ENCODE measurements at regions not wholly inside any gene's neighbourhood (a gene's known extent, or its start where the extent isn't known, plus 50 kb on each side); places are given as distances from the start of the nearest gene placed in this dataset.

DNA sequence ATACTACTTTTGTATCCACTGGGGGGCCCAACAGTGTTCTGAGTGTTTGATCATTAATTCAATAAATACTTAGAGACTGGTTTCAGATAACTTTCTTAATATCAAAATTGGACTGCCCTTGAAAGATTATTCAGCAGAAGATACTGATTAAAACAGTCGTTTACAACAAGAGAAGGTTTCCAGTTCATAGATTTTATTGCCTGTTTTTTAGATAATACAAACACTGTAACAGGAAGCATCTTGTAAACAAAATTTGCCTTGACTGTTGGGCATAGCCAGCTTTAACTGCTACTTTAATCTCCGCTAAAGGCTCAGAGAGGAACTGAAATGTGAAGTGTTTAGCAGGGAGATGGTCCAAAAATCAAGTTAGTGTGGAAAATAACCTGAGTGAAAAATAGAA lies 1168.7 kb upstream of the NUDT12 start:
- no peak overlapping the region for H3K9ac ChIP-seq (ENCODE audit: low read length)
- no peaks in the 10 kb centered on the region for H4K20me1 ChIP-seq (ENCODE audit: control insufficient read depth, insufficient read depth, low read length, poor library complexity, severe bottlenecking)
- no peaks in the 10 kb centered on the region for H3K4me1 Mint-ChIP-seq
- no peaks in the 10 kb centered on the region for H3K27me3 ChIP-seq (replicated peaks in 1 of 4; ENCODE audit: control extremely low read depth in 1 of 4, control insufficient read depth in 3 of 4, insufficient read depth in 4 of 4, low read length in 3 of 4)
- no peak overlapping the region for H3K4me3 ChIP-seq (ENCODE audit: control extremely low read depth in 1 of 5, extremely low read depth in 1 of 5, insufficient read depth in 1 of 5, low read depth in 2 of 5, low read length in 4 of 5)
- WGBS (ENCODE audit: insufficient coverage) = no CpG with 5 or more reads among the region's 2 CpGs
- no peak overlapping the region for H3K27ac ChIP-seq (ENCODE audit: low read length in 2 of 2)
- ATAC-seq (ENCODE audit: low read depth) (no peak), DNase-seq (no peak)
- H3K27ac Mint-ChIP-seq = no peak overlapping the region
- no peaks in the 10 kb centered on the region for H3K79me2 ChIP-seq (ENCODE audit: control insufficient read depth, insufficient read depth, low read length)
- CTCF ChIA-PET = no interaction called here
- H3K4me2 ChIP-seq (replicated peaks; ENCODE audit: low read depth, low read length, poor library complexity, severe bottlenecking) = no peak overlapping the region
- no peaks in the 10 kb centered on the region for H3K27me3 Mint-ChIP-seq
- no peak overlapping the region for H2AFZ ChIP-seq (ENCODE audit: insufficient read depth, low read depth, low read length, poor library complexity, severe bottlenecking)
- TF ChIP-seq CTCF (IDR thresholded peaks at IDR 0.05) = no peak
- TF ChIP-seq EZH2 (IDR thresholded peaks at IDR 0.05; ENCODE audit: borderline replicate concordance, insufficient read depth, low read depth, low read length, poor library complexity, severe bottlenecking) = no peak
- H3K4me3 Mint-ChIP-seq = no peak overlapping the region
- intact Hi-C loops (cut with micrococcal nuclease) = no loop called here
- POLR2A ChIA-PET = no interaction called here
- H3K4me1 ChIP-seq (ENCODE audit: control insufficient read depth in 2 of 2, insufficient read depth in 2 of 2, low read length in 2 of 2) = no peaks in the 10 kb centered on the region
- no peaks in the 10 kb centered on the region for H3K36me3 ChIP-seq (replicated peaks in 1 of 2; ENCODE audit: control extremely low read depth in 1 of 2, control insufficient read depth in 1 of 2, extremely low read depth in 1 of 2, insufficient read depth in 2 of 2, low read length in 1 of 2)
- peaks cover 3% of the 10 kb centered on the region for H3K9me3 Mint-ChIP-seq (ENCODE audit: insufficient read depth)
- H3K9me3 ChIP-seq (ENCODE audit: control extremely low read depth in 1 of 3, control insufficient read depth in 2 of 3, insufficient read depth in 1 of 3, low read length in 2 of 3) = no peaks in the 10 kb centered on the region

DNA sequence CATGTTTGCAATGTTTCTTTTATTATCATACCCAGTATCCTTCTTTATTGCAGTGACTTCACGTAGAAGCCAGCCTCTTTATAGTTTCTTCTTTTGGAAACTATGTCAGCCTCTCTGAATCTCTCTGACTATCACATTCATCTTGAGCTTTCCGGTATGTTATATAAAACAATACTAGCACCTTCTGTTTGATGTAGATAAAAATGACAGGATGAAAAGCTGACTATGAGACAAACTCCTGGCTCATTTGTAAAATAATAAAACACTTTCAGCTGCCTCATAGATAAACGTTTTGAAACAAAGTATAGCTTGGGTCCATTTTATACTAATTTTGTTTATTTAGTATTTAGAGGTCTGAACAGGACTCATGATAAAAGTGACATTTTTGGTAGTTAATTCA lies 1145.4 kb upstream of the NUDT12 start:
- DNase-seq (no peak), ATAC-seq (ENCODE audit: low read depth) (no peak)
- Mint-ChIP-seq H3K27ac (no peak overlapping the region), H3K27me3 (no peaks in the 10 kb centered on the region), H3K9me3 (ENCODE audit: insufficient read depth) (peaks cover 3% of the 10 kb centered on the region), H3K4me1 (no peaks in the 10 kb centered on the region), H3K4me3 (no peak overlapping the region)
- H3K36me3 ChIP-seq (replicated peaks in 1 of 2; ENCODE audit: control extremely low read depth in 1 of 2, control insufficient read depth in 1 of 2, extremely low read depth in 1 of 2, insufficient read depth in 2 of 2, low read length in 1 of 2) = no peaks in the 10 kb centered on the region
- no peaks in the 10 kb centered on the region for H3K4me1 ChIP-seq (ENCODE audit: control insufficient read depth in 2 of 2, insufficient read depth in 2 of 2, low read length in 2 of 2)
- TF ChIP-seq CTCF (IDR thresholded peaks at IDR 0.05) (no peak), EZH2 (IDR thresholded peaks at IDR 0.05; ENCODE audit: borderline replicate concordance, insufficient read depth, low read depth, low read length, poor library complexity, severe bottlenecking) (no peak)
- intact Hi-C loops (cut with micrococcal nuclease) = no loop called here
- WGBS (ENCODE audit: insufficient coverage) = no CpG with 5 or more reads among the region's 3 CpGs
- no peak overlapping the region for H2AFZ ChIP-seq (ENCODE audit: insufficient read depth, low read depth, low read length, poor library complexity, severe bottlenecking)
- H3K9ac ChIP-seq (ENCODE audit: low read length) = no peak overlapping the region
- H3K79me2 ChIP-seq (ENCODE audit: control insufficient read depth, insufficient read depth, low read length) = no peaks in the 10 kb centered on the region
- CTCF ChIA-PET = no interaction called here
- no peak overlapping the region for H3K27ac ChIP-seq (ENCODE audit: low read length in 2 of 2)
- no peaks in the 10 kb centered on the region for H4K20me1 ChIP-seq (ENCODE audit: control insufficient read depth, insufficient read depth, low read length, poor library complexity, severe bottlenecking)
- H3K4me2 ChIP-seq (replicated peaks; ENCODE audit: low read depth, low read length, poor library complexity, severe bottlenecking) = no peak overlapping the region
- POLR2A ChIA-PET = no interaction called here
- H3K4me3 ChIP-seq (ENCODE audit: control extremely low read depth in 1 of 5, extremely low read depth in 1 of 5, insufficient read depth in 1 of 5, low read depth in 2 of 5, low read length in 4 of 5) = no peak overlapping the region
- no peaks in the 10 kb centered on the region for H3K27me3 ChIP-seq (replicated peaks in 1 of 4; ENCODE audit: control extremely low read depth in 1 of 4, control insufficient read depth in 3 of 4, insufficient read depth in 4 of 4, low read length in 3 of 4)
- peaks cover 0 to 8% (median 0%) of the 10 kb centered on the region in 3 donors for H3K9me3 ChIP-seq (ENCODE audit: control extremely low read depth in 1 of 3, control insufficient read depth in 2 of 3, insufficient read depth in 1 of 3, low read length in 2 of 3)
